Activated CD8-positive, alpha-beta memory T cell treated with anti-CD3 and anti-CD28 coated beads, Interleukin-2, amount 50 U/mL, for 24 hours (primary cell): ENCODE measurements at regions not wholly inside any gene's neighbourhood (a gene's known extent, or its start where the extent isn't known, plus 50 kb on each side); places are given as distances from the start of the nearest gene placed in this dataset.

Experiments used
- DNase-seq: peaks from one replicate; pipeline ENCODE4 v3.0.0-alpha.2; 2020; ENCODE audit errors: extremely low read depth

DNA sequence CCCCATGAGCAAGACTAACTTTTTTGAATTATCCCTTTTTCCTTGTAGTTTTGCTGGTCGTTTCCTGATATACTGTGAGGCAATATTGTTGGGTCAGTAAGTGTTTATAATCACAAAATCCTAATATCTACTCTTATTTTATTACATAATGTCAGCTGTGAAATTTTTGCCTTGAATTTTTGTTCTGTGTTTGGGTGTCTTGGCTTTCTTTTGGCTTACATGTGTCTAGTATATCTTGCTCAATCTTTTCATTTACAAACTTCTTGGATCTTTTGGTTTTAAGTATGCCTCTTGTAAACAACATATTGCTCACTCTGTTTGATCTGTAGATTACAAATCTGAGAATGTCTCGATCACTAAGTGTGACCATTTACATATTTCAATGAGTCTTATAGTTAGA, 330.3 kb upstream of the ARGLU1 start:
- DNase-seq: no peak

GRCh38 chr13:106888148-106888547, 320.2 kb upstream of the ARGLU1 start:
- DNase-seq: no peak

GRCh38 chr13:106887686-106888085, 319.7 kb upstream of the ARGLU1 start:
- no peak for DNase-seq

DNA sequence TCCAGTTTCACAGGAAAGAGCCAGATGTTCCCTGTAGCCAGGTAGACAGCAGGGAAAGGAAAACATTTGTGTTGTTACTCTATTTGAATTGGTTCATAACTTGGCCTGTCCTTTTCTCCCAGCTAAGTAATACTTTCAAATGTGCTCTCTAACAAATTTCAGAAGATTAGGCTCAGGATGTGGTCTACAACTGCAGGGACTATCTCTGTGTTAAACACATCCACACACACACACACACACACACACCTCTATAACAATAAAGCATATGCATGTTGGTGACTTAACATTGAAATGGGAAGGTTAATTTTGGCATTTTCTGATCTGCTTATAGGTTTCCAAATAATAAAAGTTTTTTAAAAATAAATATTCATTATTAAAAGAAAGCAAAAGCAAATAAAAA, 316.0 kb upstream of the ARGLU1 start:
- no peak for DNase-seq

DNA sequence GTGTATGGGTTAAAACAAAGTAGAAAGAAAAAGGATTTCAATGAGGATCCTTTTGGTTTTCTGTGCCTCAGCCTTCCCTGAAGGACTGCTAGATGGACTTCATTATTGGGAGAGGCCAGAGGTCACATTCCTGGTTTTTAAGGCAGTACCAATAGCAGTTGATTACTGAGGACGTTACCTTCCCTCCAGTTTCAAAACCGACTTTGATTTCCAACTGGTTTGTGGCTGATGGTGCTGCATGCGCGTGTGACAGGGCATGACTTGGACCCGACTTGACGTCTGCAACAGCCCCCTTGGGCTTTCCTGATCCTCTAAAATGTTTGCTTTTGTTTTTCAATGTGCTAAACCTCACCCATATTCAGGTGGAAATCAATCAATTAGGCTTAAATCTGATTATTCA, 314.3 kb upstream of the ARGLU1 start:
- DNase-seq: no peak

DNA sequence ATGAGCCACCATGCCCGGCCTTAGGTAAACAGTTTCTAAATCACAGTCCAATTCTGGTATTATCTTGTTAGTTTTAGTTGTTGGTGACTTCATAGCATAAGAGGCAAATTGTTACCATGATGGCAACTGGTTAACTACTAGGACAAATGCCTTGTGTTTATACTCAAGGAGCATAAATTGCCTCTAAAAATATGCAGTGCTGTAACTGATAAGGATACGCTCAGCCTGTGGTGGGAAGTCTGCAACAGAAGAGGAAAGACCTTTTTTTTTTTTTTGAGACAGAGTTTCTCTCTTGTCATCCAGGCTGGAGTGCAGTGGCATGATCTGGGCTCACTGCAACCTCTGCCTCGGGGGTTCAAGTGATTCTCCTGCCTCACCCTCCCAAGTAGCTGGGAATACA, 311.9 kb upstream of the ARGLU1 start:
- no peak for DNase-seq

DNA sequence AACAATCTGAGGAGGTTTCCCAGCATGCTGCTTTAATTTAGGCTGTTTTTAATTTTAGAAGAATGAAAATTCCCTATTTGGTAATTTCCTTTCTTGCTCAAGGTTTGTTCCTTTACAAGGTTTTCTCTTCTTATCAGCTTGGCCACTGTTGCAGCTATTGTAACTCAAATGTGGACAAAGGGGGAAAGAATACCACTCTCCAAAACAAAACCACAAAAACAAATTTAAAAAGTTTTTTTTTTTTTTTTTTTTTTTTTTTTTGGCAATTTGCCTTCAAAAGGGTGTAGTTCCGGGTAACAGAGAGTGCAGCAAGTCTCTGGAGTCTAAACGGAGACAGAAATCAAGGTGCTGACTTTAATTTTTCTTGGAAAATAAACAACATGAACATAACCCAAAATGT, 306.4 kb upstream of the ARGLU1 start:
- no peak for DNase-seq

- no peak for DNase-seq
Observed at GRCh38 chr13:106873810-106874209, 305.9 kb upstream of the ARGLU1 start.

- DNase-seq: no peak
Observed at GRCh38 chr13:106867249-106867648, 299.3 kb upstream of the ARGLU1 start.

DNA sequence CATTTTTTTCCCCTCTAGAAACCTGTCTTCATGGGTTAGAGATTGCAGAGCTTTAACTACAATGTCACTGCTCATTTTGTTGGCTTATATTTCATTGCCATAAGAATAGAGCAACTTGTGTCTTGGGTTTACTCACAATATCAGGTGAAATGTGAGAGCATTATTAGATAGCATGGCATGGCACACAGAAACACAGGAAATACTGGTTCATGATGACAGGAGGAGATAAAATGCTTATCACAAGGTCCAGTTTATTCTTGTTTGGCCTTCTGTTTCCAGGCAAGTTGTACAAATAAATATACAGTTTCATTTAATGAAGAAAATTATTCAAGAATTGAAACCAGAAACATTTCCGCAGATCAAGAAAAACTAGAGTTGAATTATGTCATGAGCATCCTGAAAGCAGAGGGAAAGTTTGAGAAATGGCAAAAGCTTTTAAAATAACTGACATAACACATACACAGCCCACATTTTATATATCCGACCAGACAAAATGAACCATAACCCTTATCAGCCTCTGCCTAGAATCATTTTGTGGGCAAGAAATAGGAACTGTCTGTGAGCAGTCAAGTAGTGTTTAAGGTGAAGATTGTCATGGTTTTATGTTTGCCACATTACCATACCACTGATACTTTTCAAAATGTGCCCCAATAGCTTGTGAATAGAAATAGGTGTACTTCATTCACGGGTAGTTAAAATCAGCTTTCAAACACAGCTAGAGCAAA, 297.9 kb upstream of the ARGLU1 start:
- no peak for DNase-seq

GRCh38 chr13:106859533-106859904, 291.6 kb upstream of the ARGLU1 start:
- no peak for DNase-seq

- no peak for DNase-seq
Observed at GRCh38 chr13:106858903-106859532, 291.1 kb upstream of the ARGLU1 start.

DNA sequence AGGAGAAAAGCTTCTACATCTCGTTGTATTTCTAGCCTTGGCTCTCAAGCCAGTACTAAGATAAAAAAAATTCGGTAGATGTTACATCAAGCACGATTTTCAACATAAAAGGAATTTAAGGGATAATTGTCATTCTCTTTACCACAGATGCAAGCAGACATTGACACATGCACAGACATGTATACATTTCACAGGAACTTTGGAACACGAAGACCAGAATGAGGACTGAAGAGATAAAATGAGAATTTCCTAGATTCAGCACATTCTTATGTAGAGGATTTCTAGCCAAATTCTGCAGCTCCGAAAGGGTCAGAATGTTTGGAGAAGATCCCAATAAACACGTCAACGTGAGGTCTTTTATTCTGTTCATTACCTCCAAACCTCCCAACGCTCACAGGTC, 284.5 kb upstream of the ARGLU1 start:
- DNase-seq: no peak

DNA sequence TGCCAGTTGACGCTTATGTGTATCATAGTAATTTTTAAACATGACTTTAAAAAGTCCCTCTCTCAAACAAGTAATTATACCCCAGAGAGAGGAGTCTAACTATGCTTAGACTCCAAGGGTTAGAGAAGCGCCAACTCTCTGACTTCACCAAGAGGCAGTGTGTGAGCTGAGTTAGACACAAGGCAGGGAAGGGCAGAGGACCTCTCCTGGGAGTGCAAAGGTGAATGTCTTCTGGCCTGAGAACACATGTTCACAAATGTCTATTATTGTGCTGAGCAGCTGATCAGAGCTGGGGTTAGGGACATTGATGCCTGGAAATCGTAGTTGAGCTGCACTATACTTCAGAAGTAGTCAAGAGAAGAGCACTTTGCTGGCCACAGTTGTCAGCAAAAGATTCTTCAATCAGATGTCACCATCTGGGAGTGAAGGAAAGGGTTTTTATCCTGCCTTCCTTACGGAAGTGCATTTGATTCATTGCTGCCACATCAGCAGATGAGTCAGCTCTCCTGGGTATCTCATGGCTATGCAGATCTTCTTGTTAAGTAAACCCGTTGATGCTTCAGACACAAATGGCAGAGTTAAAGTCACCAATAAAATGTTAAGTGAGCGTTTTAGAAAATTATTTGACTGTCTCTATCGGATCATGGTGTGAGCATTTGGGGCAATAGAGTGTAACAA, 283.2 kb upstream of the ARGLU1 start:
- no peak for DNase-seq

- no peak for DNase-seq
Observed at GRCh38 chr13:106846571-106847448, 278.9 kb upstream of the ARGLU1 start.

DNA sequence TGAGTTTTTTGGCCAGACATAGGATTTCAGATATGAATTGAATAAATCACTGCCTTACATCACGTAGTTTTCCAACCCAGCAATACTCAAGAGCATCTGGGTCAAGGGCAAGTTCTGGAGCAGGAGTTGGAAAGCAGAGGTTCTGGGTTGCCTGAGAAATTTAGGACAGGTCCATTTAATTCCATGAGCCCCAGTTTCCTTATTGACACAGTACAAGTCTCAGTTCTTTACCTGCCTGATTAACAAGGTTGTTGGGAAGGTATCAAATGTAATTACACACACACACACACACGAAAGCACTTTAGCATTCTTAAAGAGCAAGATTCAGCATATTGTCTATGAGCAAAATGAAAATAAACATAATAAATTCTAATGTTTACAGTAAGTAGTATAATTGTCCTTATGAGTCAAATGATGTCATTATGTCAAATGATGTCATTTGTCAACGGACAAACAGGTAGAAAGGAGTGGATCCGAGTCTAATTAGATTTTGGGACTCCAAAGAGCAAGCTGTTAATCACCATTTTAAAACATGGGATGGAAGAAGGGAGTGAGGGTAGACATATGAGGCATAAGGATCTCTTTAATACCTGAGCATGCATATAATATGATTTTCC, 268.4 kb upstream of the ARGLU1 start:
- DNase-seq: no peak

GRCh38 chr13:106835477-106835876, 267.5 kb upstream of the ARGLU1 start:
- no peak for DNase-seq

DNA sequence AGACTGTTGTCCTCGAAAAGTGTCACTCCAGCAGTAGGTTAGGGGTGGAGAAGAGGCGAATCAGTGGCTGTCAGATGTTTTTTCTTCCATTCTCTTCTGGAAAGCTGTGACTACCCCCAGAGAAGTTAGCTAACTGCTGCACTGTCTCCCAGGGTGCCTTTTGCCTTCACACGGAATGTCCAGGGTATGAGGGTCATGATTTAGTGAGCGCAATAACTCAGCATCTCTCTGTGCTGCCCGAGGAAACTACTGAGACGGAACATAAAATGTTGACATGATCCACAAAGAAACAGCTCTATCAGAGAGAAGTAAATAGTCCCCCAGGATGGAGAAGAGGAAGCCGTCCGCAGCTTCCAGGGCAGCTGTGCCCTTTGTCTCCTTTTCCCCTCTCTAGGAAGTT, 254.0 kb upstream of the ARGLU1 start:
- DNase-seq: no peak

DNA sequence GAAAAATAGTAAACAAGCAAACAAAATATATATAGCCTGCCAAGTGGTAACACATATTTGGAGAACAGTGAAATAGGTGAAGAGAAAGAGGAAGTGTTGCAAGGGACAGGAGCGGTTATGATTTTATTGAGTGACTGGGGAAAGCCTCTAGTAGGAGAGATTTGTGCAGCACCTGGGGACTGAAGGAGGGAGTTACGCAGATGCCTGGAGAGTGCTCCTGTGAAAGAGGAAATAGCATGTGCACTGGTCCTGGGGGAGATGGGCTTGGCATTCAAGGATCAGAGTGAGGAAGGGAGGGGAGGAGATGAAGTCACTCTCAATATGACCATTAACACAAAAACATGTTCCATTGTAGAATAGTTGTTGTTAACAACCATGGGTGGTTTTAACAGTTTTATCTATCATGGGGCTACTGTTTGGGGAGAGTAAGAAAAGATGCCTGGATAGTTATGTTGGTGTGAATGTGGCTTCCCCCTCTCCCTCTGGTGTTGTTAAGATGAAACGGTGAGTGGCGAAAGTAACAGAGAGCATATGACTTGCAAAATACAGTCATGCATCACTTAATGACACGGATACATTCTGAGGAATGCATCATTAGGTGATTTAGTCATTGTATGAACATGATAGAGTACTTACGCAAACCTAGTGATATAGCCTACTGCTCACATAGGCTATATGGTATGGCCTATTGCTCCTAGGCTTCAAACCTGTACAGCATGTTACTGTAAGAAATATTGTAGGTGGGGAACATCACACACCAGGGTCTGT, 251.7 kb upstream of the ARGLU1 start:
- DNase-seq: no peak

DNA sequence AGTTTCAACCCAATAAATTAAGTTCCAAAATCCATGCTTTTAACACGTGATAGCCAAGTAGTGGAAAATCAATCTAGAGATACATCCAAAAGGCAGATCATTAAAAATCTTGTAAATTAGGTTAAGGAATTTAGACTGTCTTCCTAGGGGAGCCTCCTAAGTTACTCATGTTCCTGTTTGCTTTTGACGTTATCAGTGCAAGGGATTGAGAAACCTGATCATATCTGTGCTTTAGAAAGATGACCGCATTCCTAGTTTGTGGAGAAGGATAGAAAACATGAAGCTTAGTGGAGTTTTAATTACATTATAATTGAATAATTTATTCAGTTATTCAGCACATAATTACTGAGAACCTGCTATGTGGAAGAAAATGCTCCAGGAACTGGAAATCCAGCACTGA, 251.0 kb upstream of the ARGLU1 start:
- DNase-seq: no peak

- DNase-seq: no peak
Observed at GRCh38 chr13:106815545-106815944, 247.6 kb upstream of the ARGLU1 start.
